Stimulated activated naive B cell treated with anti-CD40 and anti-IgM and Interleukin-4, amounts not matched to agents 10 μg/mL and 1 μg/mL and 100 μg/mL, for 72 hours (primary cell): ENCODE measurements at regions not wholly inside any gene's neighbourhood (a gene's known extent, or its start where the extent isn't known, plus 50 kb on each side); places are given as distances from the start of the nearest gene placed in this dataset.
"Not testable (repeated sequence)": the region's sequence is repeated elsewhere in the genome, so short reads cannot be mapped to it uniquely, and the experiment has no call there.

Source experiments
- ATAC-seq, 2 donors: fragments of 150-1000 bp; cut with Tn5 transposase; replicated peaks; 2 replicates each; pipeline ENCODE4 v1.10.0; 2021; ENCODE audit warnings: moderate library complexity in 1 of 2
- DNase-seq: peaks from one replicate; pipeline ENCODE4 v3.0.0; 2021
- H3K27ac Mint-ChIP-seq: one replicate; pipeline ENCODE4 v1.8.0; 2022; ENCODE audit warnings: mild to moderate bottlenecking, mixed read lengths
- H3K27me3 Mint-ChIP-seq, 2 donors: one replicate each; pipeline ENCODE4 v1.8.0; 2022; ENCODE audit warnings: mixed read lengths in 2 of 2
- H3K36me3 Mint-ChIP-seq, 2 donors: one replicate each; pipeline ENCODE4 v1.8.0; 2022; ENCODE audit warnings: mixed read lengths in 2 of 2, mild to moderate bottlenecking in 1 of 2
- H3K4me1 Mint-ChIP-seq, 2 donors: one replicate each; pipeline ENCODE4 v1.8.0; 2022; ENCODE audit warnings: mixed read lengths in 2 of 2, mild to moderate bottlenecking in 1 of 2
- H3K4me3 Mint-ChIP-seq, 2 donors: one replicate each; pipeline ENCODE4 v1.8.0; 2022; ENCODE audit warnings: mild to moderate bottlenecking in 2 of 2, mixed read lengths in 2 of 2, moderate library complexity in 1 of 2
- H3K9me3 Mint-ChIP-seq, 2 donors: one replicate each; pipeline ENCODE4 v1.8.0; 2022; ENCODE audit warnings: mixed read lengths in 2 of 2, mild to moderate bottlenecking in 1 of 2

GRCh38 chr16:29128732-29129457 lies 144.0 kb downstream of the LAT start:
- not testable (repeated sequence) for H3K9me3 Mint-ChIP-seq, DNase-seq, ATAC-seq, H3K27me3 Mint-ChIP-seq, H3K27ac Mint-ChIP-seq, H3K4me3 Mint-ChIP-seq
- Mint-ChIP-seq H3K36me3 (peaks cover 28 to 37% of the 10 kb centered on the region in 2 donors), H3K4me1 (peaks cover 6 to 12% of the 10 kb centered on the region in 2 donors)

DNA sequence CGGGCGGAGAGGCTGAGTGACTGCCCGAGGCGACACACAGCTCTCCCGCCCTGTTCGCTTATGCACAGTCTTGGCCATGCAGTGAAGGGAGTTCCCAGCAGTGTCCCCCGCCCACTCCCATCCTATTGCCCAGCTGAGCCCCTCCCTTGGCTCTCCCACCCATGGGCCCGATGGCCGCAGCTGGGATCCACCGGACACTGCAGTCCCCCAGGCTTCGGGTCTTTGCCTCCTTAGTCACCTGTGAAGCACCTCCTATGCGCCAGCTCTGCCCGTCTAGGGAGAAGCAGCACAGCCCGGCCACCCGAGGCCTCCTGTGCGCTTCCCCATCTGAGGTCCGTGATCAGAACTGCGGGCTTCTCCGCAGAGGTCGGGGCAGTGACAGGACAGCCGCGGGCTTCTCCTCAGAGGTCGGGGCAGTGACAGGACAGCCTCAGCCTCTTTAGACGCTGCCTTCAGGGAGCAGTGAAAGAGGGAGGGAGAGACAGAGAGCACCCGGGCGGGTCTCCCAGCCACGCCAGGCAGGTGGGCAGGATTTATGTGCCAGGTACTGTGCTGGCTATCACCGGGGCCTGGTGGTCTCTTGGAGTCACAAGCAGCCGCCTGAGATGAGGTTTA lies 143.1 kb downstream of the LAT start:
- not testable (repeated sequence) for H3K27me3 Mint-ChIP-seq, H3K27ac Mint-ChIP-seq, H3K4me3 Mint-ChIP-seq, ATAC-seq, H3K9me3 Mint-ChIP-seq, DNase-seq
- Mint-ChIP-seq H3K4me1 (peaks cover 6 to 12% of the 10 kb centered on the region in 2 donors), H3K36me3 (peaks cover 25 to 37% of the 10 kb centered on the region in 2 donors)

GRCh38 chr16:29126616-29127015 lies 141.8 kb downstream of the LAT start:
- no peaks in the 10 kb centered on the region for H3K9me3 Mint-ChIP-seq
- H3K27ac Mint-ChIP-seq: no peak overlapping the region
- DNase-seq: no peak
- H3K36me3 Mint-ChIP-seq: peaks cover 28 to 44% of the 10 kb centered on the region in 2 donors
- no peaks in the 10 kb centered on the region for H3K27me3 Mint-ChIP-seq
- peaks cover 8 to 12% of the 10 kb centered on the region in 2 donors for H3K4me1 Mint-ChIP-seq
- ATAC-seq: no peak
- no peak overlapping the region for H3K4me3 Mint-ChIP-seq

DNA sequence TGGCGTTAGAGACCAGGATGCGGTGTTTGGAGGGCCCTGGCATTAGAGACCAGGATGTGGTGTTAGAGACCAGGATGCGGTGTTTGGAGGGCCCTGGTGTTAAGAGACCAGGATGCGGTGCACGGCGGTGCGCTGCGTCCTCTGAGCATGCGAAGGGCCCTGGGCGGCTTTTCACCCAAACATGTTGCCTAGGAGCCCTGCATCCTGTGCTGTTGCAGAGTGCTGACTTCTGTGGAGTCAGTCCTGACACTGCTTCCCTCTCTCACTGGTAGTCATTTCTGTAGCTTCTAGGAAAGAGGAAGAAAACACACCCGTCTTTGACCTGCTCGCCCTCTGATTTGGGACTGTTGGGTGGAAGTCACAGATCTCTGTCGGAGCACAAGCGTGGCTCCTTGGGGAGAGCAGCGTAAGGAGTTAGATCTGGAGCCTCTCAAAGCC lies 141.2 kb downstream of the LAT start:
- ATAC-seq (peak; percentile 56 to 57), DNase-seq (no peak)
- H3K4me3 Mint-ChIP-seq: peak overlapping the region in 1 of 2 donors; percentile 31
- H3K36me3 Mint-ChIP-seq: peaks cover 33 to 49% of the 10 kb centered on the region in 2 donors
- H3K4me1 Mint-ChIP-seq: peaks cover 8 to 12% of the 10 kb centered on the region in 2 donors
- no peak overlapping the region for H3K27ac Mint-ChIP-seq
- H3K27me3 Mint-ChIP-seq: no peaks in the 10 kb centered on the region
- H3K9me3 Mint-ChIP-seq: no peaks in the 10 kb centered on the region

- no peak for ATAC-seq
- no peak for DNase-seq
- Mint-ChIP-seq H3K4me3 (no peak overlapping the region), H3K4me1 (peaks cover 9 to 12% of the 10 kb centered on the region in 2 donors), H3K27me3 (no peaks in the 10 kb centered on the region), H3K36me3 (peaks cover 33 to 49% of the 10 kb centered on the region in 2 donors), H3K9me3 (no peaks in the 10 kb centered on the region), H3K27ac (no peak overlapping the region)
Measured at GRCh38 chr16:29124828-29125227, 140.0 kb downstream of the LAT start.

DNA sequence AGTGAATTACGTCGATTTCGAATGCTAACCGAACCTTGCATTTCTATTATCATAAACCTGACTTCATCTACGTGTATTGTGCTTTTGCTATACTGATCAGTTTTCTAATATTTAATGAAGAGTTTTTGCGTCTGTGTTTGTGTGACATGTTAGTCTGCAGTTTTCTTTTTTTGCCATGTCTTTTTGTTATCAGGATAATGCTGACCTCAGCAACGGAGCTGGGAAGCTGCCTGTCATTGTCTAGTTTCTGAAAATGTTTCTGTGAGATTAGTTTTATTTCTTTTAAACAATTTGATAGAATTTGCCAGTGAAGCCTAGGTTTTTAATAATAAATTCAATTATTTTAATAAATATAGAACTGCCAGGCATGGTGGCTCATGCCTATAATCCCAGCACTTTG lies 139.3 kb downstream of the LAT start:
- H3K27ac Mint-ChIP-seq, H3K27me3 Mint-ChIP-seq, DNase-seq, H3K4me3 Mint-ChIP-seq, H3K9me3 Mint-ChIP-seq, ATAC-seq: not testable (repeated sequence)
- peaks cover 9 to 12% of the 10 kb centered on the region in 2 donors for H3K4me1 Mint-ChIP-seq
- H3K36me3 Mint-ChIP-seq: peaks cover 29 to 45% of the 10 kb centered on the region in 2 donors

GRCh38 chr16:29120680-29121079 lies 135.8 kb downstream of the LAT start:
- Mint-ChIP-seq H3K4me1 (peaks cover 9 to 14% of the 10 kb centered on the region in 2 donors), H3K36me3 (peaks cover 35 to 52% of the 10 kb centered on the region in 2 donors), H3K27ac (peak overlapping the region; percentile 42)
- not testable (repeated sequence) for ATAC-seq, DNase-seq, H3K4me3 Mint-ChIP-seq, H3K9me3 Mint-ChIP-seq, H3K27me3 Mint-ChIP-seq

GRCh38 chr16:29118301-29118957 lies 133.6 kb downstream of the LAT start:
- not testable (repeated sequence) for H3K27ac Mint-ChIP-seq, ATAC-seq, DNase-seq, H3K4me3 Mint-ChIP-seq, H3K9me3 Mint-ChIP-seq, H3K27me3 Mint-ChIP-seq
- Mint-ChIP-seq H3K4me1 (peaks cover 21 to 30% of the 10 kb centered on the region in 2 donors), H3K36me3 (peaks cover 36 to 61% of the 10 kb centered on the region in 2 donors)

DNA sequence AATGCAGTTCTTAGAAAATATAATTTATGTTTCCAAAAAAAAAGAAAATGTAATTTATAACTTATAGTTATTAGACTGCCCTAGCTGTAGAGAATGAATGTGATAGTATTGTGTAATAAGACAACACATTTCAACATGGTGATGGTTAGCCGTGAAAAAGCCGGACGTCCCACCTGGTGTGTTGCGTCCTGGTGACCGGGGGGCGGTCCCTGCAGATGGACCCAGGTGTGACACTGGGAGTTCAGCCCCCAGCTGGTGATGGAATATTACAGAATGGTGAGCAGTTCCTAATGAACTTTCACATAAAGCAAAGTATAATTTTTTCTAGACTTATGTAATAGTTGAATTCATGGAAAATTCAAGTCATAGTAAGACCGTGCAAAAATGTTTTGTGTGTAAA lies 132.8 kb downstream of the LAT start:
- DNase-seq: no peak
- Mint-ChIP-seq H3K36me3 (peaks cover 35 to 59% of the 10 kb centered on the region in 2 donors), H3K9me3 (no peaks in the 10 kb centered on the region), H3K4me1 (peaks cover 20 to 30% of the 10 kb centered on the region in 2 donors), H3K27ac (no peak overlapping the region), H3K4me3 (no peak overlapping the region), H3K27me3 (no peaks in the 10 kb centered on the region)
- ATAC-seq: no peak

DNA sequence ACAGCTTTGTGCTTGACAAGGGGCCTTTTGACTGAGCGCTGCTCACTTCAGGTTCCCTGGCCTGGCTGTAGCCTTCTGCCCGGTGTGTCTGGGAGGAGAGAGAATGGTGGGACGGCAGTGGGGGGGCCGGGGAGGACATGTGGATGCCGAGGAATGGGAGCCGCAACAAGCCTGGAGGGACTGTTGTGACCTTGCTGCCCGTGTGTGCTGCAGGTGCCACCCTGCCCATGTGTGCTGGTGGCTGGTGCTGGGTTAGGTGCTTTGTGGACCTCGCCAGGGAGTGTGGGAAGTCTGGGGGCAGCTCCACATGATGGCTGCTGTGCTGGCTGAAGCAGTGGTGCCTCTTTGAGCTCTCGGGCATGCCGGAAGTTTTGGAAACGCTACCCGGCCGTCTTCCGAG lies 132.1 kb downstream of the LAT start:
- no peak for DNase-seq
- Mint-ChIP-seq H3K4me1 (peaks cover 20 to 30% of the 10 kb centered on the region in 2 donors), H3K36me3 (peaks cover 39 to 60% of the 10 kb centered on the region in 2 donors), H3K9me3 (no peaks in the 10 kb centered on the region), H3K4me3 (no peak overlapping the region), H3K27ac (peak overlapping the region; percentile 63), H3K27me3 (no peaks in the 10 kb centered on the region)
- ATAC-seq: no peak

- peak overlapping the region; percentile 63 for H3K27ac Mint-ChIP-seq
- not testable (repeated sequence) for ATAC-seq, H3K4me3 Mint-ChIP-seq, H3K9me3 Mint-ChIP-seq, DNase-seq, H3K27me3 Mint-ChIP-seq
- H3K4me1 Mint-ChIP-seq: peaks cover 20 to 30% of the 10 kb centered on the region in 2 donors
- peaks cover 38 to 63% of the 10 kb centered on the region in 2 donors for H3K36me3 Mint-ChIP-seq
Measured at GRCh38 chr16:29116207-29116606, 131.4 kb downstream of the LAT start.

GRCh38 chr16:29115802-29116141 lies 130.9 kb downstream of the LAT start:
- Mint-ChIP-seq H3K27ac (peak overlapping the region; percentile 63), H3K4me1 (peaks cover 18 to 30% of the 10 kb centered on the region in 2 donors), H3K36me3 (peaks cover 40 to 66% of the 10 kb centered on the region in 2 donors)
- peak; percentile 87 to 90 for ATAC-seq
- H3K9me3 Mint-ChIP-seq, DNase-seq, H3K27me3 Mint-ChIP-seq, H3K4me3 Mint-ChIP-seq: not testable (repeated sequence)

- peak; percentile 29 for DNase-seq
- not testable (repeated sequence) for H3K27me3 Mint-ChIP-seq, H3K9me3 Mint-ChIP-seq
- ATAC-seq: peak; percentile 78 to 79
- peaks cover 18 to 30% of the 10 kb centered on the region in 2 donors for H3K4me1 Mint-ChIP-seq
- peak overlapping the region; percentile 92 for H3K27ac Mint-ChIP-seq
- H3K4me3 Mint-ChIP-seq: peak overlapping the region; percentile 53 to 62
- peaks cover 40 to 69% of the 10 kb centered on the region in 2 donors for H3K36me3 Mint-ChIP-seq
Measured at GRCh38 chr16:29114989-29115801, 130.3 kb downstream of the LAT start.

DNA sequence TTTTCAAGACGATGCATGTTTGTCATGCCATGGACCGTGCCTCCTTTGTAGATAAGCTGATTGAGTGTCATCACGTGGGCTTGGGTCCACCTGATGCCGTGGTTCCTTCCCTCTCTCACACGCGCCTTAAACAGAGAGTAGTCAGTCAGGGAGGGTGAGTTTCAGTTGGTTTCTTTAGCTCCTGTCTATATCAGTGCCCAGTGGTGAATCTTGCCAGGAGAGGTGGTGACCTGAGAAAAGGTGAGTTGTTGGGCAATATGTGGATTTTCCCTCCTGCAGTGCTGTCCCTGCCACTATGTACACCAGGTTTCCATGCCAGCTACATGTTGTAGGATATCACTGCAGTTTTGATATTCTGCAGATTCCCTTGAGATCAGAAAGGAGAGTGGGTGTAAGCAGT lies 129.7 kb downstream of the LAT start:
- peaks cover 18 to 30% of the 10 kb centered on the region in 2 donors for H3K4me1 Mint-ChIP-seq
- ATAC-seq: no peak
- peak overlapping the region; percentile 92 for H3K27ac Mint-ChIP-seq
- no peaks in the 10 kb centered on the region for H3K27me3 Mint-ChIP-seq
- peak overlapping the region in 1 of 2 donors; percentile 36 for H3K4me3 Mint-ChIP-seq
- DNase-seq: no peak
- no peaks in the 10 kb centered on the region for H3K9me3 Mint-ChIP-seq
- peaks cover 40 to 70% of the 10 kb centered on the region in 2 donors for H3K36me3 Mint-ChIP-seq
